H9 (cell line): ENCODE measurements at regions not wholly inside any gene's neighbourhood (a gene's known extent, or its start where the extent isn't known, plus 50 kb on each side); places are given as distances from the start of the nearest gene placed in this dataset.

ENCODE experiments used
- DNase-seq: peaks from one replicate; pipeline ENCODE4 v3.0.0-alpha.2; 2017
- H2AFZ ChIP-seq: one replicate; pipeline ENCODE4 v1.6.1; 2013; ENCODE audit warnings: mild to moderate bottlenecking, low read length, control low read depth, moderate library complexity
- H2AK5ac ChIP-seq: 2 replicates; pipeline ENCODE4 v1.6.1; 2013; ENCODE audit warnings: low read length, control low read depth, mixed read lengths; ENCODE audit not compliant: insufficient read length
- H2BK120ac ChIP-seq: one replicate; pipeline ENCODE4 v1.6.1; 2013; ENCODE audit warnings: low read depth, mild to moderate bottlenecking, low read length, control low read depth, inconsistent platforms; ENCODE audit not compliant: poor library complexity, severe bottlenecking
- H2BK12ac ChIP-seq: 2 replicates; pipeline ENCODE4 v1.6.1; 2013; ENCODE audit warnings: low read length, control low read depth, mixed read lengths, low read depth; ENCODE audit not compliant: insufficient read length
- H2BK15ac ChIP-seq: 2 replicates; pipeline ENCODE4 v1.6.1; 2013; ENCODE audit warnings: low read depth, low read length, control low read depth
- H2BK20ac ChIP-seq: one replicate; pipeline ENCODE4 v1.6.1; 2013; ENCODE audit warnings: low read depth, mild to moderate bottlenecking, low read length, control low read depth, inconsistent platforms; ENCODE audit not compliant: poor library complexity, severe bottlenecking
- H2BK5ac ChIP-seq: 2 replicates; pipeline ENCODE4 v1.6.1; 2013; ENCODE audit warnings: low read length, control low read depth, mixed read lengths; ENCODE audit not compliant: insufficient read length
- H3K14ac ChIP-seq: 2 replicates; pipeline ENCODE4 v1.6.1; 2013; ENCODE audit warnings: low read length, control low read depth; ENCODE audit not compliant: insufficient read depth
- H3K18ac ChIP-seq: 2 replicates; pipeline ENCODE4 v1.6.1; 2013; ENCODE audit warnings: low read depth, mild to moderate bottlenecking, mixed read lengths, low read length, control low read depth; ENCODE audit not compliant: insufficient read length
- H3K23ac ChIP-seq: 2 replicates; pipeline ENCODE4 v1.6.1; 2013; ENCODE audit warnings: low read length, control low read depth, mixed read lengths, low read depth; ENCODE audit not compliant: insufficient read length
- H3K23me2 ChIP-seq: 2 replicates; pipeline ENCODE4 v1.6.1; 2013; ENCODE audit warnings: low read depth, mild to moderate bottlenecking, mixed read lengths, low read length, control low read depth; ENCODE audit not compliant: insufficient read length, poor library complexity, severe bottlenecking
- H3K27ac ChIP-seq: 2 replicates; pipeline ENCODE4 v1.5.1; 2013; ENCODE audit warnings: low read length, control low read depth, mixed read lengths, low read depth; ENCODE audit not compliant: insufficient read length
- H3K27me3 ChIP-seq: 2 replicates; pipeline ENCODE4 v1.6.1; 2013; ENCODE audit warnings: low read length, control low read depth, inconsistent platforms; ENCODE audit not compliant: insufficient read depth
- H3K4ac ChIP-seq: 2 replicates; pipeline ENCODE4 v1.6.1; 2013; ENCODE audit warnings: low read depth, mild to moderate bottlenecking, control low read depth, inconsistent platforms, low read length, moderate library complexity
- H3K4me1 ChIP-seq: 2 replicates; pipeline ENCODE4 v1.6.1; 2013; ENCODE audit warnings: low read length, control low read depth, inconsistent platforms; ENCODE audit not compliant: insufficient read depth
- H3K4me2 ChIP-seq: 2 replicates; pipeline ENCODE4 v1.6.1; 2013; ENCODE audit warnings: low read length, control low read depth, mixed read lengths; ENCODE audit not compliant: insufficient read length, insufficient read depth
- H3K56ac ChIP-seq: 2 replicates; pipeline ENCODE4 v1.6.1; 2013; ENCODE audit warnings: low read depth, mild to moderate bottlenecking, mixed read lengths, low read length, control low read depth; ENCODE audit not compliant: insufficient read length
- H3K79me1 ChIP-seq: 2 replicates; pipeline ENCODE4 v1.6.1; 2013; ENCODE audit warnings: low read depth, mild to moderate bottlenecking, moderate library complexity, low read length, control low read depth, inconsistent platforms; ENCODE audit not compliant: insufficient read depth, poor library complexity, severe bottlenecking
- H3K79me2 ChIP-seq: 2 replicates; pipeline ENCODE4 v1.6.1; 2013; ENCODE audit warnings: low read length, control low read depth, inconsistent platforms; ENCODE audit not compliant: insufficient read depth
- H3K9ac ChIP-seq: 2 replicates; pipeline ENCODE4 v1.6.1; 2013; ENCODE audit warnings: low read length, control low read depth, mixed read lengths; ENCODE audit not compliant: insufficient read length; ENCODE audit errors: extremely low read depth
- H3K9me3 ChIP-seq: one replicate; pipeline ENCODE4 v1.6.1; 2013; ENCODE audit warnings: low read depth, low read length, inconsistent platforms; ENCODE audit not compliant: control insufficient read depth
- H3T11ph ChIP-seq: one replicate; pipeline ENCODE4 v1.6.1; 2013; ENCODE audit warnings: mild to moderate bottlenecking, low read length, control low read depth, inconsistent platforms
- H4K20me1 ChIP-seq: one replicate; pipeline ENCODE4 v1.6.1; 2013; ENCODE audit not compliant: control insufficient read depth, insufficient read length, insufficient read depth
- H4K5ac ChIP-seq: 2 replicates; pipeline ENCODE4 v1.6.1; 2013; ENCODE audit warnings: low read depth, mild to moderate bottlenecking, mixed read lengths, low read length, control low read depth; ENCODE audit not compliant: insufficient read length
- H4K8ac ChIP-seq: replicated peaks from 2 replicates; pipeline ENCODE4 v1.6.1; 2013; ENCODE audit warnings: low read length, control low read depth, mixed read lengths, low read depth; ENCODE audit not compliant: insufficient read length
- H4K91ac ChIP-seq: 2 replicates; pipeline ENCODE4 v1.6.1; 2013; ENCODE audit warnings: low read depth, mild to moderate bottlenecking, moderate library complexity, mixed read lengths, low read length, control low read depth; ENCODE audit not compliant: insufficient read length
- H3K27ac Mint-ChIP-seq, 3 experiments: 2 replicates in 2 of 3; 3 replicates in 1 of 3; pipeline ENCODE4 v1.8.0; 2020 to 2021; ENCODE audit warnings: mixed read lengths in 3 of 3, mild to moderate bottlenecking in 1 of 3, moderate library complexity in 1 of 3
- H3K27me3 Mint-ChIP-seq: 2 replicates; pipeline ENCODE4 v1.8.0; 2021; ENCODE audit warnings: low read depth, mild to moderate bottlenecking, moderate library complexity, mixed read lengths
- H3K36me3 Mint-ChIP-seq, 3 experiments: 2 replicates in 2 of 3; 3 replicates in 1 of 3; pipeline ENCODE4 v1.8.0; 2020 to 2021; ENCODE audit warnings: low read depth in 3 of 3, mixed read lengths in 3 of 3; ENCODE audit not compliant: insufficient read depth in 1 of 3
- H3K4me1 Mint-ChIP-seq, 2 experiments: 2 replicates each; pipeline ENCODE4 v1.8.0; 2020; ENCODE audit warnings: mixed read lengths in 2 of 2
- H3K4me3 Mint-ChIP-seq, 2 experiments: 2 replicates in 1 of 2; 3 replicates in 1 of 2; pipeline ENCODE4 v1.8.0; 2020 to 2021; ENCODE audit warnings: mild to moderate bottlenecking in 2 of 2, mixed read lengths in 2 of 2, moderate library complexity in 1 of 2
- H3K9me3 Mint-ChIP-seq, 2 experiments: 2 replicates in 1 of 2; 3 replicates in 1 of 2; pipeline ENCODE4 v1.8.0; 2020; ENCODE audit warnings: mild to moderate bottlenecking in 2 of 2, mixed read lengths in 2 of 2, moderate library complexity in 1 of 2
- CTCF ChIP-seq: fragments of 200-600 bp; sonication (generic); conservative IDR thresholded peaks from 3 replicates; pipeline ENCODE4 v1.8.0; 2021; ENCODE audit warnings: antibody characterized with exemption, mild to moderate bottlenecking
- WGBS: extraction: QIAGEN DNeasy Blood & Tissue Kit; methylation state at CpG from one replicate; pipeline ENCODE4 v1.1.7; 2013; ENCODE audit warnings: missing lambda C conversion rate, low lambda C conversion rate, mixed read lengths; ENCODE audit not compliant: insufficient read length; ENCODE audit errors: extremely low coverage; 5-methylcytosine and 5-hydroxymethylcytosine counted together

DNA sequence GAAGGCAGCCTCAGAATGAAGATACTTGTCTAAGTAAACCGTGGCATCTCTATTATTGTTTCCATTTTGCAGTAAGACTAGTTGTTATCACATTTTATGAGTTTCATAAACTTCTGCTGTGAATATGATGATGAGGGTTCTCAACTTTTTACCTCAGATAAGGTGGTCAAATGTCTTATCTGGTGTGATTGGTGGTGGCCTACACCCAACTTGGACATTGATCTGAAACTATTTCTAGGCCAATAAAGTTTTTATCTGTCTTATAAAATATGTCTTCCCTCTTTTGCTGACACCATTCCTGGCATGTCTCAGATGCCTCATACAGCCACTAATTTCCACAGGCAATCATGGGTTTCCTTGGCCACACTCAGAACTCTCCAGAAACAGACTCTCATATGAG lies 480.3 kb upstream of the NR3C2 start:
- H3K4me2 ChIP-seq, result no peak overlapping the region
- WGBS, result no CpG with 5 or more reads among the region's 1 CpG
- no peaks in the 10 kb centered on the region for H3K36me3 Mint-ChIP-seq

More for the DNA sequence above, 480.3 kb upstream of the NR3C2 start:
- Mint-ChIP-seq H3K4me1 (peaks cover 0 to 2% of the 10 kb centered on the region in 2 experiments; a peak in 1 of 4 replicates), H3K27me3 (no peaks in the 10 kb centered on the region), H3K9me3 (no peaks in the 10 kb centered on the region; a peak in 1 of 5 replicates), H3K4me3 (no peak overlapping the region), H3K27ac (no peak overlapping the region)
- no peak overlapping the region for H3K27ac ChIP-seq
- no peak overlapping the region for H3K18ac ChIP-seq
- H2BK120ac ChIP-seq, result no peak overlapping the region
- no peak for DNase-seq
- H3K23ac ChIP-seq, result no peak overlapping the region
- H3K79me2 ChIP-seq, result no peaks in the 10 kb centered on the region
- no peak overlapping the region for H2AFZ ChIP-seq
- H3K56ac ChIP-seq, result no peak overlapping the region
- H3K14ac ChIP-seq, result no peak overlapping the region
- H3T11ph ChIP-seq, result no peak overlapping the region
- H2BK12ac ChIP-seq, result no peak overlapping the region
- H4K5ac ChIP-seq, result no peak overlapping the region
- H3K27me3 ChIP-seq, result no peaks in the 10 kb centered on the region
- H4K91ac ChIP-seq, result no peak overlapping the region
- TF ChIP-seq CTCF, result no peak
- no peaks in the 10 kb centered on the region for H3K23me2 ChIP-seq
- no peaks in the 10 kb centered on the region for H3K4me1 ChIP-seq
- no peaks in the 10 kb centered on the region for H3K9me3 ChIP-seq
- H4K8ac ChIP-seq, result no peak overlapping the region
- H2BK15ac ChIP-seq, result no peak overlapping the region
- no peak overlapping the region for H2AK5ac ChIP-seq
- H3K79me1 ChIP-seq, result no peaks in the 10 kb centered on the region
- H2BK5ac ChIP-seq, result no peak overlapping the region
- no peak overlapping the region for H3K4ac ChIP-seq
- H4K20me1 ChIP-seq, result no peaks in the 10 kb centered on the region
- no peak overlapping the region for H2BK20ac ChIP-seq
- H3K9ac ChIP-seq, result no peak overlapping the region
